ENCODE measurements at regions not wholly inside any gene's neighbourhood (a gene's known extent, or its start where the extent isn't known, plus 50 kb on each side); places are given as distances from the start of the nearest gene placed in this dataset.

GRCh38 chr14:100645196-100645981 lies 58.2 kb upstream of the BEGAIN start:
- Histone ChIP-seq H3K36me3 (ENCODE audit: control insufficient read depth in 2 of 2, insufficient read depth in 2 of 2, low read length in 1 of 2) (no peaks in the 10 kb centered on the region), H3K79me2 (ENCODE audit: control insufficient read depth, insufficient read depth, low read length) (no peaks in the 10 kb centered on the region), H2AFZ (ENCODE audit: control insufficient read depth, low read depth, low read length) (no peak overlapping the region), H3K27ac (ENCODE audit: control insufficient read depth, insufficient read depth) (no peak overlapping the region), H3K4me2 (ENCODE audit: control insufficient read depth, insufficient read depth) (no peak overlapping the region), H3K9me3 (replicated peaks; ENCODE audit: control insufficient read depth, insufficient read depth, low read length) (no peaks in the 10 kb centered on the region), H3K4me1 (ENCODE audit: control insufficient read depth, insufficient read depth, low read length) (peaks cover 6% of the 10 kb centered on the region), H4K20me1 (ENCODE audit: control insufficient read depth, insufficient read depth) (no peaks in the 10 kb centered on the region), H3K4me3 (no peak overlapping the region), H3K27me3 (replicated peaks in 1 of 2; ENCODE audit: control insufficient read depth in 2 of 2, insufficient read depth in 2 of 2, low read length in 1 of 2) (no peaks in the 10 kb centered on the region), H3K9ac (ENCODE audit: control insufficient read depth, insufficient read depth, low read length) (no peak overlapping the region)
- ChIA-PET SMC1A (ENCODE audit: uncharacterized antibody, unreplicated experiment) (interaction anchor here (0.6 to 5.6 kb wide), 19 partner anchors 9 to 986 kb away, joined by 3 to 95 read pairs (median 4); a partner anchor contains a TSS), CTCF (interaction anchor here (0.7 to 4.3 kb wide), 40 partner anchors 10 to 355 kb away, joined by 3 to 241 read pairs (median 4); no protein-coding TSS in a partner anchor), POLR2A (interaction anchor here (0.7 to 1.4 kb wide), 2 partner anchors 12 to 262 kb away, joined by 3 read pairs; no protein-coding TSS in a partner anchor), RAD21 (ENCODE audit: unreplicated experiment) (interaction anchor here (0.6 to 2.4 kb wide), 15 partner anchors 11 to 982 kb away, joined by 3 to 93 read pairs (median 4); no protein-coding TSS in a partner anchor)
- TF ChIP-seq BMI1 (IDR thresholded peaks at IDR 0.05; ENCODE audit: borderline replicate concordance) (no peak), LARP7 (IDR thresholded peaks at IDR 0.05) (0 out of 2 replicates have a peak, but pooled peaks have one; percentile 35), SMC3 (IDR thresholded peaks at IDR 0.05; ENCODE audit: borderline replicate concordance, low read length) (peak; percentile 87), ZNF384 (IDR thresholded peaks at IDR 0.05; ENCODE audit: borderline replicate concordance, low read depth, low read length) (no peak), TCF7 (IDR thresholded peaks at IDR 0.05; ENCODE audit: borderline replicate concordance) (no peak), HCFC1 (IDR thresholded peaks at IDR 0.05; ENCODE audit: low read length) (no peak), BCL11A (IDR thresholded peaks at IDR 0.05; ENCODE audit: low read depth, low read length) (no peak), RAD21 (IDR thresholded peaks at IDR 0.05; ENCODE audit: insufficient read depth, low read depth, low read length) (peak; percentile 79), MXI1 (IDR thresholded peaks at IDR 0.05; ENCODE audit: low read depth, low read length) (0 out of 2 replicates have a peak, but pooled peaks have one; percentile 19), RELA (IDR thresholded peaks at IDR 0.05; ENCODE audit: borderline replicate concordance, partially characterized antibody) (peak; percentile 27), RUNX3 (IDR thresholded peaks at IDR 0.05; ENCODE audit: low read length) (peak; percentile 23; the same call in 1 of the 2 replicates), YY1 (IDR thresholded peaks at IDR 0.05; ENCODE audit: low read depth, low read length) (peak; percentile 52; the same call in 1 of the 2 replicates), BHLHE40 (IDR thresholded peaks at IDR 0.05; ENCODE audit: borderline replicate concordance in 1 of 2, low read depth in 2 of 2, low read length in 1 of 2) (peak in 1 of 2 experiments; percentile 8; a peak in 1 of 4 replicates), DPF2 (IDR thresholded peaks at IDR 0.05) (0 out of 2 replicates have a peak, but pooled peaks have one; percentile 16), MYC (IDR thresholded peaks at IDR 0.05; ENCODE audit: insufficient read depth, insufficient read length, insufficient replicate concordance, low read length, severe bottlenecking) (no peak), JUND (IDR thresholded peaks at IDR 0.05; ENCODE audit: low read depth, low read length) (no peak), BCLAF1 (IDR thresholded peaks at IDR 0.05) (no peak)
- TF ChIP-seq, protein P1, sequence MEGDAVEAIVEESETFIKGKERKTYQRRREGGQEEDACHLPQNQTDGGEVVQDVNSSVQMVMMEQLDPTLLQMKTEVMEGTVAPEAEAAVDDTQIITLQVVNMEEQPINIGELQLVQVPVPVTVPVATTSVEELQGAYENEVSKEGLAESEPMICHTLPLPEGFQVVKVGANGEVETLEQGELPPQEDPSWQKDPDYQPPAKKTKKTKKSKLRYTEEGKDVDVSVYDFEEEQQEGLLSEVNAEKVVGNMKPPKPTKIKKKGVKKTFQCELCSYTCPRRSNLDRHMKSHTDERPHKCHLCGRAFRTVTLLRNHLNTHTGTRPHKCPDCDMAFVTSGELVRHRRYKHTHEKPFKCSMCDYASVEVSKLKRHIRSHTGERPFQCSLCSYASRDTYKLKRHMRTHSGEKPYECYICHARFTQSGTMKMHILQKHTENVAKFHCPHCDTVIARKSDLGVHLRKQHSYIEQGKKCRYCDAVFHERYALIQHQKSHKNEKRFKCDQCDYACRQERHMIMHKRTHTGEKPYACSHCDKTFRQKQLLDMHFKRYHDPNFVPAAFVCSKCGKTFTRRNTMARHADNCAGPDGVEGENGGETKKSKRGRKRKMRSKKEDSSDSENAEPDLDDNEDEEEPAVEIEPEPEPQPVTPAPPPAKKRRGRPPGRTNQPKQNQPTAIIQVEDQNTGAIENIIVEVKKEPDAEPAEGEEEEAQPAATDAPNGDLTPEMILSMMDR (IDR thresholded peaks at IDR 0.05 in 2 of 3, conservative IDR thresholded peaks at IDR 0.05 in 1 of 3; ENCODE audit: control insufficient read depth in 2 of 3, extremely low read depth in 1 of 3, insufficient read depth in 1 of 3, low read depth in 3 of 3, low read length in 3 of 3), result peak; percentile 73 to 90 (median 82)
- FAIRE-seq, result peak; percentile 91
- in situ Hi-C loops (cut with MboI), result loop anchor here (5.0 to 10.0 kb wide), 2 partner anchors 263 to 361 kb away; no protein-coding TSS in a partner anchor
- WGBS (ENCODE audit: insufficient coverage, insufficient replicate concordance, low lambda C conversion rate, missing lambda C conversion rate), result 21% methylated on average over 12 of the region's 12 CpGs
- DNase-seq (ENCODE audit: low read depth, low spot score), result peak; percentile 11
- intact Hi-C loops (cut with micrococcal nuclease; ENCODE audit: unreplicated experiment), result loop anchor here (1.0 to 2.0 kb wide), 3 partner anchors 121 to 262 kb away; no protein-coding TSS in a partner anchor
- ATAC-seq, result peak; percentile 97
- BruUV-seq (replicated peaks), result no TSS peak
